RWPE2 (cell line): ENCODE measurements at regions not wholly inside any gene's neighbourhood (a gene's known extent, or its start where the extent isn't known, plus 50 kb on each side); places are given as distances from the start of the nearest gene placed in this dataset.

Source experiments
- ATAC-seq: fragments of 200-7000 bp; cut with Tn5 transposase; 3 replicates; pipeline ENCODE4 v1.9.1; 2021; ENCODE audit warnings: low read depth
- DNase-seq: peaks from one replicate; pipeline ENCODE4 v3.0.0-alpha.2; 2020; ENCODE audit warnings: low spot score
- H3K27ac ChIP-seq: fragments of 450-650 bp; 2 replicates; pipeline ENCODE4 v1.5.1; 2017; ENCODE audit warnings: mild to moderate bottlenecking; ENCODE audit not compliant: poor library complexity, severe bottlenecking
- H3K27me3 ChIP-seq: fragments of 250-450 bp; sonication (Bioruptor Pico); 2 replicates; pipeline ENCODE4 v1.5.1; 2021; ENCODE audit warnings: mild to moderate bottlenecking, moderate library complexity; ENCODE audit not compliant: insufficient read depth, poor library complexity, severe bottlenecking
- H3K36me3 ChIP-seq: fragments of 250-450 bp; sonication (Bioruptor Pico); 2 replicates; pipeline ENCODE4 v1.5.1; 2020; ENCODE audit warnings: low read depth, mild to moderate bottlenecking, moderate library complexity
- H3K4me1 ChIP-seq: fragments of 250-450 bp; sonication (Bioruptor Pico); 2 replicates; pipeline ENCODE4 v1.5.1; 2021; ENCODE audit warnings: mild to moderate bottlenecking, moderate library complexity; ENCODE audit not compliant: insufficient read depth, poor library complexity, severe bottlenecking
- H3K4me3 ChIP-seq: fragments of 250-450 bp; sonication (Bioruptor Pico); 2 replicates; pipeline ENCODE4 v1.5.1; 2021; ENCODE audit warnings: mild to moderate bottlenecking, moderate library complexity; ENCODE audit not compliant: severe bottlenecking
- H3K9me3 ChIP-seq: fragments of 250-450 bp; sonication (Bioruptor Pico); 2 replicates; pipeline ENCODE4 v1.5.1; 2021; ENCODE audit warnings: mild to moderate bottlenecking, moderate library complexity; ENCODE audit not compliant: severe bottlenecking
- CTCF ChIP-seq: fragments of 450-650 bp; IDR thresholded peaks from one replicate; pipeline ENCODE4 v1.5.1; 2017; ENCODE audit warnings: mild to moderate bottlenecking, moderate library complexity; ENCODE audit not compliant: poor library complexity, severe bottlenecking

DNA sequence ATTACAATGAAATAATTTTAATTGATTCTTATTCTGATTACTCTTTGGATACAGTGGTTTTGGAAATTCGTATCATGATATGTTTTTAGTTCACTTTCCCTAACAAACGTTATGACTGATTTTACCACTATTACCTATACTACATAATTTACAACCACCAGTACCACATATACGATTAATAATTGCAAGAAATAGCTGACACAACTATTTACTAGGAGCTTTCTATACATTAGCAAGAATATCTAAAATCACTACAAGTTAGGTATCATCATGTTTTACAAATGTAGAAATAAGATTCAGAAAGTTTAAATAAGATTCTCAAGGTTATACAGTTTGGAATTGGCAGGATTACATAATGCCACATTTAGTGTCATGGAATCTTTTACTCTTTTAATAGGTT, 1401.1 kb upstream of the RAG2 start:
- no peaks in the 10 kb centered on the region for H3K36me3 ChIP-seq
- H3K4me3 ChIP-seq: no peak overlapping the region
- DNase-seq: no peak
- no peak for ATAC-seq
- no peaks in the 10 kb centered on the region for H3K27me3 ChIP-seq
- H3K27ac ChIP-seq: no peak overlapping the region
- no peaks in the 10 kb centered on the region for H3K9me3 ChIP-seq
- H3K4me1 ChIP-seq: peaks cover 12% of the 10 kb centered on the region
- TF ChIP-seq CTCF: no peak

DNA sequence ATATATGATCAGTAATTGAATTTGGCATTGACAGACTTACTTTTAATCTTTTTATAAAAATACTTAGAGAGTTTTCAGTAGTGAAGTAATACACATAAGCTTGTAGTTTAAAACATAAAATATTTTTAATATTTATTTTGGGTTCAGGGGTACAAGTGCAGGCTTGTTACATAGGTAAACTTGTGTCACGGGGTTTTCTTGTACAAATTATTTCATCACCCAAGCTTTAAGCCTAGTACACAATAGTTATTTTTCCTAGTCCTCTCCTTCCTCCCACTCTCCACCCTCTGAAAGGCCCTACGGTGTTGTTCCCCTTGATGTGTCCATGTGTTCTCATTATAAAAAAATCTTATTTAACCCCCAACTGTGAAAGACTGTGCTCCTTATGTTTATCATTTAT, 1397.8 kb upstream of the RAG2 start:
- no peak for ATAC-seq
- H3K27ac ChIP-seq: no peak overlapping the region
- H3K9me3 ChIP-seq: no peaks in the 10 kb centered on the region
- no peaks in the 10 kb centered on the region for H3K27me3 ChIP-seq
- DNase-seq: no peak
- no peak overlapping the region for H3K4me3 ChIP-seq
- H3K36me3 ChIP-seq: no peaks in the 10 kb centered on the region
- peaks cover 12% of the 10 kb centered on the region for H3K4me1 ChIP-seq
- TF ChIP-seq CTCF: no peak

DNA sequence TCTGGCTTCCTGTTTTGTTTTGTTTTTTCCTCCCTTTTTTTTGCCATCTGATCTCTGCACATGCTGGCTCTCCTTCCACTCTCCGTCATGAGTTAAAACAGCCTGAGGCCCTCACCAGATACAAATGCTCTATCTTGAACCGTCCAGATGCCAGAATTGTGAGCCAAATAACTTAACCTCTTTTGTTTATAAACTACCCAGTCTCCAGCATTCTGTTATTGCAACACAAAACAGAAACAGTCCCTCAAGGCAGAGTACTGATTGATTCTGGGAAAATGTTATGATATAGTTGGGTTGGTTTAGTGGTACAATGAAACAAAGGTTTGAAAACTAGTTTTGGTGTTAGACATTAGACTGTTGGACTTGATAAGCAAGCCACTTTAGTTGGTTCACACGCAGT, 1390.0 kb upstream of the RAG2 start:
- Histone ChIP-seq H3K9me3 (no peaks in the 10 kb centered on the region), H3K27ac (no peak overlapping the region), H3K4me1 (no peaks in the 10 kb centered on the region), H3K4me3 (no peak overlapping the region), H3K27me3 (no peaks in the 10 kb centered on the region), H3K36me3 (no peaks in the 10 kb centered on the region)
- TF ChIP-seq CTCF: no peak
- DNase-seq (no peak), ATAC-seq (no peak)

- no peak overlapping the region for H3K27ac ChIP-seq
- H3K4me1 ChIP-seq: no peaks in the 10 kb centered on the region
- ATAC-seq (no peak; the same call in 2 of the 3 replicates), DNase-seq (no peak)
- H3K36me3 ChIP-seq: no peaks in the 10 kb centered on the region
- no peak for TF ChIP-seq CTCF
- H3K4me3 ChIP-seq: no peak overlapping the region
- no peaks in the 10 kb centered on the region for H3K9me3 ChIP-seq
- H3K27me3 ChIP-seq: no peaks in the 10 kb centered on the region
Measured at GRCh38 chr11:37984991-37985390, 1387.0 kb upstream of the RAG2 start.

DNA sequence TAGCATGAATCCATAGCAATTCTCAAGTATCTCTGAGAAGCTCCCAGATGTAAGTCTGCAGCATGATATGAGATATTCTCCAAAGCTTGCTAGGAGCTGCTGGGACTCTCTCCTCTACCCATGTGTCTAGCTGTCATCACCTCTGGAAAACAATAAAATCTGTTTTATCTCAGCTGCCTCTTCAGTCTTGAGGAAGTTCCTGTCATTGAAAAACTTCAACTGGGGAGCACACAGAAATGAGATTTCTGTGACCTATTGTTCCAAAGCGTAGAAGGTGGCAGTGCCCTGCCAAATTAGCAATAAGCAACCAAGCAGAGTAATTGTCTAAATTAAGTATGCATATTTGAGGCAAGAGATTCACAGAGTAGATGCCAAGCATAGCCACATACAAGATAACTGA, 1380.6 kb upstream of the RAG2 start:
- H3K9me3 ChIP-seq: no peaks in the 10 kb centered on the region
- H3K36me3 ChIP-seq: no peaks in the 10 kb centered on the region
- no peak for TF ChIP-seq CTCF
- ATAC-seq (no peak), DNase-seq (no peak)
- H3K4me3 ChIP-seq: no peak overlapping the region
- no peaks in the 10 kb centered on the region for H3K27me3 ChIP-seq
- H3K4me1 ChIP-seq: no peaks in the 10 kb centered on the region
- no peak overlapping the region for H3K27ac ChIP-seq
